SK-N-SH treated with all-trans-retinoic acid at 6 μM for 48 hours (cell line): ENCODE measurements at regions not wholly inside any gene's neighbourhood (a gene's known extent, or its start where the extent isn't known, plus 50 kb on each side); places are given as distances from the start of the nearest gene placed in this dataset.

Source experiments
- CREB5 ChIP-seq: fragments of 250-450 bp; sonication (Bioruptor Pico); IDR thresholded peaks from 2 replicates; pipeline ENCODE4 v1.5.1; 2020; ENCODE audit warnings: low read depth, mild to moderate bottlenecking, moderate library complexity
- CSDC2 ChIP-seq: fragments of 250-450 bp; sonication (Bioruptor Pico); IDR thresholded peaks from 2 replicates; pipeline ENCODE4 v1.5.0; 2020; ENCODE audit warnings: mild to moderate bottlenecking, moderate library complexity
- ESRRG ChIP-seq: fragments of 250-450 bp; sonication (Bioruptor Pico); IDR thresholded peaks from 2 replicates; pipeline ENCODE4 v1.6.1; 2021; ENCODE audit warnings: mild to moderate bottlenecking
- OSR1 ChIP-seq: fragments of 250-450 bp; sonication (Bioruptor Pico); IDR thresholded peaks from 2 replicates; pipeline ENCODE4 v1.8.0; 2022; ENCODE audit warnings: moderate library complexity, mild to moderate bottlenecking, inconsistent platforms
- PATZ1 ChIP-seq: fragments of 250-450 bp; sonication (Bioruptor Pico); IDR thresholded peaks from 2 replicates; pipeline ENCODE4 v1.8.0; 2020; ENCODE audit warnings: mild to moderate bottlenecking, moderate library complexity, borderline replicate concordance
- TSHZ2 ChIP-seq: fragments of 250-450 bp; sonication (Bioruptor Pico); IDR thresholded peaks from 2 replicates; pipeline ENCODE4 v1.5.0; 2020; ENCODE audit warnings: mild to moderate bottlenecking, moderate library complexity
- ZFP30 ChIP-seq: fragments of 450-650 bp; formaldehyde crosslinking; IDR thresholded peaks from 2 replicates; pipeline ENCODE4 v1.5.0; 2022; ENCODE audit warnings: mild to moderate bottlenecking, moderate library complexity

- TF ChIP-seq CSDC2 (CRISPR knock-in tag) (no peak), TSHZ2 (CRISPR knock-in tag) (no peak), ZFP30 (CRISPR knock-in tag) (no peak), OSR1 (no peak), ESRRG (CRISPR knock-in tag) (no peak), PATZ1 (no peak), CREB5 (no peak)
These were observed 140.9 kb upstream of the CRIM1 start for GRCh38 chr2:36214691-36215090.
